Activated T-cell treated with anti-CD3 and anti-CD28 coated beads for 48 hours (primary cell): ENCODE measurements at regions not wholly inside any gene's neighbourhood (a gene's known extent, or its start where the extent isn't known, plus 50 kb on each side); places are given as distances from the start of the nearest gene placed in this dataset.
"Not testable (repeated sequence)": the region's sequence is repeated elsewhere in the genome, so short reads cannot be mapped to it uniquely, and the experiment has no call there.

Experiments used
- DNase-seq: peaks from one replicate; pipeline ENCODE4 v3.0.0-alpha.2; 2020; ENCODE audit warnings: low read depth

DNA sequence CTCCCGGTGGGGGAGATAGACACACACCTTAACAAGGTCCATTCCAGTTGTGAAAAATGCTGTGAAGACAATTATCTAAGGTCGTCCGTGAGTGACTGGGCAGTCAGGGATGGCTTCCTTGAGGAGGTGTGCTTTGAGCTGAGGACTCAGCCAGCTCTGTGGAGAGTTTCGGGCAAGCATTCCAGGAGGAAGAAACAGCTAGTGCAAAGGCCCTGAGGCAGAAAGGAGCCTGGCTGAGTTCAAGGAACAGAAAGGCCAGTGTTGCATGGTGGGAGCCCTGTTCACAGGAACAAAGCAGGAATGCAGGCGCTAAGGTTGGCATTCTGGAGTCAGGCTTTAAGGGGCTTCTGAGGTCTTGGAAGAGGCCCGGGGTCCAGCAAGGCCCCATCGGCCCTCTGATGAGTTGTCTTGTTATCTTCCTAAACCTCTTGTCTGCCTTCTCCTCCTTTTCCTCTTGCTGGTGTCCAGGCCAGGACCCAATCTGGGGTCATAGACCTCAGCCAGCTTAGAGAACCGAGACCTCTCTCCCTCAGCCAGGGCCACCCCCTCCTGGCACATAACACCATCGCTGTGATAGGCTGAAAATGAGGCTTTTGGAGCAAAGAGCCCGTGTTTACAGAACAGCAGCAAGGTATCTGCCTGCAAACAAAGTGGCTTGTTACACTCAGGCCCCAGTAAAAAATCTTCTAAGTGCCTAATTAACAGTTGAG, 270.2 kb upstream of the MVB12B start:
- DNase-seq: no peak

DNA sequence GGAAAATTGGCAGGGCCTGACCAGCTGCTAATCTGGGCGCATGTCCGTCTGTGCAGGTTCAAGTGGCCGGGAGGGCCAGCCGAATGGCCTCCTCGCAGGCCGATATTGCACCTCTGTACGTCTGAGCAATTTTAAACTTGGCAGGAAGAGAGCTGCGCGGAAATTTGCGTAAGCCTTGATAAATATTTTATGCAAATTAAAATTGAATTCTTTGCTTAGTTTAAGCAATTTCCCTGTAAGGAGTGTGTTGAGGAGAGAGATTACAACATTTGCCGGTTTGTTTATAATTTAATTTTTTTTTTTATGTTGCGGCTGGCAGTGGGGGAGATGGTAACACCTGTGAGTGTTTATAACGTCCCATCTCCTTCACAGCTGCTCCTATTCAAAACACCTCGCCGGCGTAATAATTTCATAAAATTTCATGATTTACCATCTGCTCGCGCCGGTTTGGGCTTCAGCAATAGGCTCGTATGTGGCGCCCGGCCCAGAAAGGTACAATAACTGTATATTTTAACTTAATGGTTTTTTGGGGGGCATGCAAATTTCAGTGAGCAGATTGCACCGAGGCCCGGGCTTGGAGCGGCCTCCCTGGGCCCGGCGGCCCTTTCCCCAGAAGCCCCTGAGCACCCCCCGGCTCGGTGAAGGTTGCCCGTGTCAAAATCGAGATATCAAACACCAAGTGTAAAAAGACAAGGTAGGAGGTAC, 269.4 kb upstream of the MVB12B start:
- no peak for DNase-seq

DNA sequence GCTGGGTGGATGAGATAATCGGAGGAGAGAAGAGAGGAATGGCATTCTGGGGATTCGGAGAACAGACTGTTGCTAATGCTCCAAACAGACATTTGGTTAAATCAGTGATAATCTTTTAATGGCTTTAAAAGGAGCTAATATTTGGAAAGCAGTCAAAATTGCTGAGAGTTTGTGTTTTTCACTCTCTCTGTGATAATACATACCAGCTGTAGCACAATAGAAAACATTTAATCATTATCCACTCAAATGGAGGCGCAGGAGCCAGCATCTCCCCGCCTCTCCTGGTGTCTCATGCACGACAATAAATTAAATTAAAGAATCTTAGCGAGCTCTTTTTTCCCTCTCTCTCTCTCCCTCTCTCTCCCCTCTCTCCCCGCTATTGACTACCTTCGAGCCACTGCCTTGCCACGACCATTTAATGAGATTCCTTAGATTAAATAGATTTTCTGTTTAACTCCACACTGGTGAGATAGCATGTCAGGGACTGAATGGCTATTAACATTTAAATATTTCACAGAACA, 268.6 kb upstream of the MVB12B start:
- DNase-seq: no peak

DNA sequence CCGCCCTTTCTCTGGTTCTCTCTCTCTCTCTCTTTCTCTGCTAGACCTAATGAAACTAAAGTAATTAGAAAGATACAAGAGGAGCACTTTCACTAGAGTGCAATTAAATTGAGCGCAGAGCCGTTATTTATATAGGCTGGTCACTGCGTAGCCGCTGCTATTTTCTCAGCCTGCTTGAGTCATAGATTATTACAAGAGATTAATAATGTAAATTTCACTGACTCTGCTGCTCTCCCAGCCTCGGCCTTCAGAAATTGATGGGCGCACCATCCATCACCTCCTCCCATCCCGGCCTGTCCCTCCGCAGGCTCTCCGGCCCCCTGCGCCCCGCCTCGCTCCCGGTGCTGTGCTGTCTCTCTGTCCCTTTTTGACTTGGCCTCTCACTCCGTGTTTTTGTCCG, 268.0 kb upstream of the MVB12B start:
- no peak for DNase-seq

DNA sequence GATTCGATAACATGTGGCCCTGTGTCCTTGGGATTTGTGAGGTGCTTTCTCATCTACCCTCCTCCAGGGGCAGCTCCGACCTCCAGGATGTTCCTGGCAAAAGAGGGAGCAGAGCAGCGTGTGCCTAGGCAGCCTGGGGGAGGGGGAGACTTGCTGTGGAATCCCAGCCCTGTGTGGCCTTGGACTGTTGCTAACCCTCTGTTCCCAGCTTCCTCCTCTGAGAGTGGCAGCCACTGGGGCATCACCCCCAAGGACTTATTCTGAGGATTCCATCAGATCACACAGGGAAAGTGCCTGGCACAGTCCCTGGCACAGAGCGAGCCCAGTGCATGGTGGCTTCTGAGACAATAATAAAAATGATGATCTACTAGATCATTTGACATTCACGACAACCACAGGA, 265.1 kb upstream of the MVB12B start:
- no peak for DNase-seq

DNA sequence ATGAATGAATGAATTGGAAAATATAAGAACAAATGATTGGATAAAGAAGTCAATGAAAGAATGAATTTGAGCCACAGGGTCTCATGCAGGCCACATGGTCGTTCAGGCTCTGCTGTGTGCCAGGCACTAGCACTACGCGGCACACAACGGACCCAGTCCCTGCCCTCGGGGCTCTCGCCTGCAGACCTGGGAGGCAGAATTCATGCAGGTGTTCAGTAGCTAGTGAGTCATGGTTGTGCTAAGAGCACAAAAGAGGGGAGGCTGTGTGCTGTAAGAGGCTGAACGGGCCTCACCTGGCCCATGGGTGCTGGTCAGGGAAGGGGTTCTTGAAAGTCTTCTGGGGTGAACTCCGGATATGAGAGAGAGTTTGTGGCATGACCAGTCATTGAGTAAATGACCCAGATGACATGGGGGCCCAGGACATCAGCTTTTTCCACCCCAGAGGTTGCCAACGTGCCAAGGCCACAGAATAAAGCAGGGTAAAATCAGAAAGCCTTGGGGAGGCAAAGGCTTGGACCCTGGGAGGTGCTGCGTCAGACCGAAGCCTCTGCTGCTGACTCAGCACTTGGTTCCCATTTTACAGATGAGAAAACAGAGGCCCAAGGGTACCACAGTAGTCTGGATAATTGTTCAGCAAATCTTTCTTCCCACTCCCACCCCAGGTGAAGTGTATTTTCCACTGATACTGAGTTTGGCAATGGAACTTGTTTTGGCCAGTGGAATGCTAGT, 264.3 kb upstream of the MVB12B start:
- no peak for DNase-seq

DNA sequence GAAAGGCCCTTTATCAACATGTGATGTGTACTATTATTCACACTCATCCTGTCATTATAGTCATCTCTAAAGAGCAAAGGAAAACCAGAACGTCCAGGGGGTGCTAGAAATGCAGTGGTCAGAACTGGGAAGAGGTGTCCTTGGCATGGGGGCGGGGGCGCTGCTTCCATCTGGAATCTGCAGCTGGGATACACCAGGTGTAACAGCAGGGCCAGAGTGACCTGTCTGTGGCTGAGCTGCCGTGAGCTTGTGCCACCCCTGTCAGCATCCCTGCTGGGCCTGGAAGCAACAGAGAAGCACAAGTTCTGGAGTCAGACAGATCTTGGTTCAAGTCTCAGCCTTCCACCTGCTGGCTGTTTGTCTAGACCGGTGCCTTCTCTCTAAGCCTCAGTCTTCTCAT, 263.3 kb upstream of the MVB12B start:
- DNase-seq: no peak

DNA sequence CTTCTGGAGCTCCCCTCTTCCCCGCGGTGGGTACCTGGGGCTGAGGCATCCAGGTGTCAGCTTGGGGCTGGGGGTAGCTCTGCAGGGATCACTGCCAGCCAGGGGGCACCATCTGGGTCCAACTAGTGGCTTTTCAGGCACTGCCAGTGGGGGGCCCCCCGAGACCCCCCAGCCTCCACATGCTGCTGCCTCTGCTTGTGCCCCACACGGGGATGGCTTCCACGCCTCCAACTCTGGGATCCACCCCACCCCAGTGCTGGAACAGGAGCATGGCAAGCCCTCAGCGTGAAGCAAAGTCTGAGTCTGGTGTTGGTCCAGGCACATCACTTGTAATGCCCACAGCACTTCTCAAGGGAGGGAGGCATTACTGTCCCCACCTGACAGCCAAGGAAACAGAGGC, 260.5 kb upstream of the MVB12B start:
- DNase-seq: no peak

DNA sequence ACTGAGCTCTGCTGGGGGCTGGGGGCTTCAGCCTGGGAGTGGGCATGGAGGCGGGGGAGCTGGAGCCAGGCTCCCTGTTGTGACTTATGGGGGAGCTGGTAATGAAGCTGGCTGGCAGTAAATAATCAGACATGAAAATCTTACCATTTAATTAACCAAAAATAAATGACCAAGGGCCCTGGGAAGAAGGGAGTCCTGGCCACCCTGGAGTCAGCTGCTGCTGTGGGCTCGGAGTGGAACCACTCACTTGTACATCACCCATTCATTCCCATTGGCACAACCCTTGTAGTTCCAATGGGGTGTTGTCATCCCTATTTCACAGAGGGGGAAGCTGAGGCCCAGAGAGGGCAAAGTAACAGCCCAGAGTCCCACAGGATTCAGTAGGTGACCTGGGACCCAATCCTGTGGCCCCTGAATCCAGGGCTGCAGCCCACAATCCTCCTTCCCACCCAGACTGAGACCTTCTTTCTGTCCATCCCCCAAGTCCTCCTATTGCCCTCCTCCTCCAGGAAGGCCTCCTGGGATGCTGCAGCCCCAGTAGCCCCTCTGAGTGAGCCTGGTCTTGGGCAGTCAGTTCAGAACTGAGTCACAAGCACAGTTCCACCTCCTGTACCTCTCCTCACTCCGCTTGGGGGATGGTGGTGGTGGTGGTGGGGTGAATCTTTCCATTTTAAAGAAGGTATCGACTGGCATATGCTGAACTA, 259.4 kb upstream of the MVB12B start:
- no peak for DNase-seq

DNA sequence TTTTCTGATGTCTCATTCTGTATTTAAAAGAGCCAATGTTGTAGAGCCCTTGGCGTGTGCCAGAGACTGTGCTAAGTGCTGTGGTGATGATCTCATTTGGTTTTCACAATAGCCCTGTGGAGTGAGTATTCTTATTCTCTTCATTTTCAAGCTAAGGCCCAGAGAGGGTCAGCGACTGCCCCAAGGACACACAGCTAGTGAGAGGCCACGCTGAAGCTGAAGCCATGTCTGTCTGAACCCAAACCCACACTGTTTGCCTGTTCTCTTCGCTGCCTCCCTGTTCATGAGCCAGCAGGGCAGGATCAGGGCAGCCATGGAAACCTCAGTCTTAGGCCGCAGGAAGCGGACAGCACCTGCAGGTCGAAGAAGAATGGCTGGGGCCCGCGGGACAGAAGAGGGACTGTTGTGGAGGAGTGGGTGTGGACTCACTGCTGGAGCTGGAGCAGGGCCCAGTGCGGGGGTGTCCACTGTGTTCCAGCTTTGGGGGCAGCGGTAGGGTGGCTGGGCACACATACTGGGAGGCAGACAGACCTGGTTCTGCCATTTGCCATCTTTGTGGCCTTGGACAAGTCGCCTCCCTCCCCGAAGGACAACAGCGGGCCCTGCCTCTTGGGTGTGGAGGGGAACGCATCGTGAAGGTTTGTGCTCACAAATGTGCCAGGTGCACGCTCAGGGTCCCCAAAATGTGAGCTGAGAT, 257.9 kb upstream of the MVB12B start:
- DNase-seq: no peak

DNA sequence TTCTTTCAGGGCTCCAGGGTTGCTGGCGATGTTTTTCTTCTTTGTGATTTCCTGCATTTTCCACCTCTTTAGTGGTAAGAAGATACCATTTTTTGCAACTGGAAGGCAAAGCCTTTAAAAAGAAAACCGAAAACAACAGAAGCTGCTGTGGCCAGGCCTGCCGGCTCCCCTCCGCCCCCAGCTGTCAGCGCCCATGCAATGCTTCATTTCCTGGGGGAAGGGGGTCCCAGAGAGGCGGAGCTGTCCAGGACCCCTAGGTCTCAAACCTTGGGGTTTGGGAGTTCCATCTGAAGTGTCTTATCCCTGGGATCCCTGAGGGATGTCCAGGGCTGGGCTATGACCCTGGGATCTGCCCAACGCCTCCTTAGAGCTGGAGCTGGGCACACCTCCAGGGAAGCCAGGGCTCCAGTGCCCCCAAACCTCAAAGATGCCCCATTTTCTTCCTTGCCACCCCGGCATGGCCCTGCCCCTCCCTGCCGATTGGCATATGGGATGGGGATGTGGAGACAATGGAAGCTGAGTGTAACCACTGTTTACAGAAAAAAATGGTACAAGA, 257.2 kb upstream of the MVB12B start:
- no peak for DNase-seq

DNA sequence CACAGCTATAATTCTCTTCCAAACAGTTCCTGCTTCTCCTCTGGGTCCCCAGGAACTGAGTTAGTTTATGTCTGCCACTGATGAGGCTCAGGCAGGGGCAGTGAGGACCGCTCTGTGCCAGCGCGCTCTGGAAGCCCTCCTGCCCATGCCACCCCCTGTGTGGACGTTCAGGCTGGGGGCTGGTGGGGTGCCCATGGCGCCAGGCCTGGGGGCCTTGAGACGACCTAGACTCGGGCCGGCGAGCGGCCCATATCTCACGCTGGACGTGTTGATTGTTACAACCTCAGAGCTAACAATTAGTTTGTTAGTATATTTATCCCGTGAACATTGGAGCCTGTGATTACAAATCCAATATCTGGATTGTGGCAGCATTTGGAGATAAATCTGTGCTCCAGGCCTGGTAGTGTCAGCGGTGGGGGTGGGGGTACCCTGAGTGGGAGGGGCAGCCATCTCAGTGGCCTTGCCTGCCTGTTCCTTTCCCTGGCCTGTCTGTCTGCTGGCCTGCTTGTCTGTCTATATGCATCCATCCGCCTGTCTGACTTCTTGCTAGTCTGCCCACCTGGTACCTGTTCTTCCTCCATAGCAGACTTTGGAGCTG, 256.5 kb upstream of the MVB12B start:
- DNase-seq: no peak

DNA sequence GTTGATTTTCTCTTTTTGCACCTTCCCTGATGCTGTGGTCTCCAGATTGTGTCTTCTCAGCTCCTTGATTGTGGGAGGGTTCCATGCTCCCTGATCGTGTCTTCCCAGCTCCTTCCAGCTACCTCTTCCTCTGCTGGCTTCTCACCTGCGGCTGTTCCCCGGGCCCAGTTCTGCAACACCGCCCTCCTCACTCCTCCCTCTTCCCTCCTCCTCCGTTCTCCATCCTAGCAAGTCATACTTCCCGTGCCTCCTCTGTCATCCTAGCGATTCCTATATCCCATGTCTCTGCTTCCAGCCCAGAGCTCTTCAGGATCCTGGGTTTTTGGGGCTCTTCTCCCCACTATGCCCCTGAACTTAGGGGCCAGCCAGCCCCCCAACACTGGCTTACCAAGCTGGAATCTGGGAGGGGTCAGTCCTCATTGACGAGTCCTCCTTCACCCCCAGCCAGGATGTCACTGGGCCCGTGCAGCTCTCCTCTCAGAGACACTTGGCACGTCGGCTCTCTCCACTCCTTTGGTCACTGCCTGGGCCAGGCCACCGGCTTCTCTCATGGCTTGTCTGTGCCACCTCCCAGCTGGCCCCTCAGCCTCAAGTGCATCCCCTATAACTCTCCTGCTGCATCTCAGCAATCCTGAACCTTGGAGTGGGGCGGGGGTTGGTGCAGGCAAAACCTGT, 255.4 kb upstream of the MVB12B start:
- no peak for DNase-seq

DNA sequence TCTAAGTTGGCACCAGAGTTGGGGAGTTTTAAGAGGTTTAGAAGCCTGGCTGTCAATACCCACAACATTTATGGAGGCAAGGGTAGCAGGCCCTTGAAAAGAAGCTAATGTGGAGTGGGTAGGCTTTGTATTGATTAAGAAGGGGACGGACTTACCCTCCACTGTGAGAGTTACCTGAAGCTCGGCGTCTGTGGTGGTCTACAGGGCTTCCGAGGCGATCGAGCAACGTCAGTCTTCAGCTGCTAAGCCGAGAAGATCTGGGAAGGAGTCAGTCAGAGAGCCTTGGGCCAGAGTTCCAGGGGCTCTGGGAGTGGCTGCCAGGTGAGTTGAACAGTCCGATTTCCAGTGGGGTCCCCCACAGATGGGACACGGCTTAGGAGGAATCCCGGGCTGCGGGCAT, 249.0 kb upstream of the MVB12B start:
- not testable (repeated sequence) for DNase-seq

DNA sequence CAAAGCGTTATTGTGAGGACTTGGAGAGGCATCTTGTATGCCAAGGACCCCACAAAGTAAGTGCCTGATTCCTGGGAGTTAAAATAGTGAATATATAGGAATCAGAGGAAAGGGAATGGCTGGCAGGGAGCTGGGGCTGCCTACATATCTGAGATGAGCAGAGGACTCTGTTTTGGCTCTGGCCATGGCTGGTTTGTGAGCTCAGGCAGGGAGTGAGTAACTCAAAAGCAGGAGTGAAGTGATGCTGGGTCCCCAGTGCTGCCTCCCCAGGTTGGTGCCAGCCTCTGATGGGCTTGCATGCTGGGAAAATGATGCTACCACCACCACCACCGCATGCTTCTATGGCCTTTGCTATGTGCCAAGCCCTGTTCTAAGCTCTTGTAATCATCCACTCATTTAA, 246.0 kb upstream of the MVB12B start:
- DNase-seq: no peak

DNA sequence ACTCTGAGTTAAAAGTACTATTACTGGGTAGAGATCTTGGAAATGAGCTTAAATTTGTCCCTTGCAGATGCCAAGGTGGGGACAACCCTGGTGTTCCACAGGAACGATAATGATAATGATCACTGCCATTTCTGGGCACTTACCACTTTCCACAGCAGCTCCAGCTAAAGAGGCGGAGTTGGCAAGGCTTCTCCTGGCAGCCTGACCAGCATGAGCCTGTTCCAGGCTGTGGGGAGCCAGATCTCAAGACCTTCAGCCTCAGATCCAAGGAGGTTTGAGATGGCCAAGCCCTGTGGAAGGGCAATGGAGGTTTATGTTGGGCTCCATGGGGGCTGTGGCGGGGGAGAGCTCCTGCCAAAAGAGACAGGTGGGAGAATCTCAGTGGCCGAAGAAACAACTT, 244.9 kb upstream of the MVB12B start:
- DNase-seq: no peak

DNA sequence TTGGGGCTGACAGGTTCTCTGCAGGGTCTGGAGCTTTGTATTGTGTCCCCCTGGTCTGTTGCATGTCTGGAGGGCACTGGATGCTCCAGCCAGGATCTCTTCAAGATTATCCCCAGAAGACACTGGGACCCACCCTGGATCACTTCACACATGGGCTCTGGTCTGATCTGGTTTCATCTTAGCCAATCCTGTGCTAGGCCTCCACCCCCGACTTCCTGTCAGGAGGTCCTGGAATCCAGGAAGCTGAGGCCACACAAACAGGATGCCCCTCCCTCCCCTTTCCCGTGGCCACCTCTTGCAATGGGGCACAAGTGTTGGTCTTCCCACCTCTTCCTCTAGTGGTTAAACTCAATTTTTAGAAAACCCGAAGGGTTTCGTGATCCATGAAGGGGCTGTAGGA, 242.6 kb upstream of the MVB12B start:
- no peak for DNase-seq

DNA sequence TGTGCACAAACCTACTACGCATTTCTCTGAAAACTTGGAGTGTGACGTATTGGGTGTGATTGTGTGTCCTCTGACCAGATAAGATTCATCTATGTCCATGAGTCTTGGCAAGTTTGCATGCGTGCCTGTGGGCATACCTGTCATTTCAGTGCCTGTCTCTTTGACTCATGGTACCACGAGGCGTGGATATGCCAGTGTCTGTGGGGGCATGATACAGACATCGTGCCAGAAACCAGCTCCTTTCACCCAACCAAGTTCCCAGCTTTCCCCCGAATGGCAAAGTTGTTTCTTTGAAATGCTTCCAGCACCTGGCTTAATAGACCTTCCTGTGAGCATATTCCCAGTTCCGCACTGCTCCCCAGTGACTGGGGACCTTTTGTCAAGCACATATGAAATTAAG, 241.9 kb upstream of the MVB12B start:
- no peak for DNase-seq

DNA sequence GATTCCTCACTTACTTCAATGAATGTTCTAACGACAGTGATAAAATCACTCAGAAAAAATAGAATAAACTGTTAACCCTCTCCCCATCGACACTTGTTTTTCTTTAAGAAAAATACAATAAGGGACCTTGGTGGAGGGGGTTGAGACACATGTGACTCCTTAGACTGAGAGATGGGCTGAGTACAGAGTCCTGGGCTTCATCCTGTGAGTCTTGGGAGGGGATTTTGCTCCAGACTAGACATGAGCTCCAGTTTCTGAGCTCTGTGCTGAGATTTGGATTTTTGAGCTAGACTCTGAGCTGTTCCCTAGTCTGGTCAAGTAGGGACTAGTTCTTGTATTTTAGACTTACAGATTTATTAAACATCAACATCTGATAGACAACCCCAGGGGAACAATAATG, 241.5 kb upstream of the MVB12B start:
- DNase-seq: no peak

DNA sequence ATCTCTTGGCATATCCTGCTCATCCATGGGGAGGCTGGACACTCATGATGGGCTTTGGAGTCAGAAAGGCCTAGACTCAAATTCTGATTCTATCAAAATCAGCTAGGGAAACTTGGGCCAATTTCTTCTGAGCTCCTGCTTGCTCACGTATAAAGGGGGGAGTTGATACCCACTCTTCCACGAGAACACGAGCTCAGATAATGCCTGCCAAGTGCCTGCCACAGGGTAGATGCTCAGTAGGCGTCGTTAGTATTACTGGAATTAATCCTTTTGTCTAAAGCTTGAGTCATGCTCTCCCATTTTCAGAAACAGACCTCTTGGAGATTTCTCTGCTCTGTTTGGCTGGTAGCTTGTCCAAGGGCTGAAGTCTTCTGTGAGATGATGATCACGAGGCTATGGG, 238.3 kb upstream of the MVB12B start:
- no peak for DNase-seq

DNA sequence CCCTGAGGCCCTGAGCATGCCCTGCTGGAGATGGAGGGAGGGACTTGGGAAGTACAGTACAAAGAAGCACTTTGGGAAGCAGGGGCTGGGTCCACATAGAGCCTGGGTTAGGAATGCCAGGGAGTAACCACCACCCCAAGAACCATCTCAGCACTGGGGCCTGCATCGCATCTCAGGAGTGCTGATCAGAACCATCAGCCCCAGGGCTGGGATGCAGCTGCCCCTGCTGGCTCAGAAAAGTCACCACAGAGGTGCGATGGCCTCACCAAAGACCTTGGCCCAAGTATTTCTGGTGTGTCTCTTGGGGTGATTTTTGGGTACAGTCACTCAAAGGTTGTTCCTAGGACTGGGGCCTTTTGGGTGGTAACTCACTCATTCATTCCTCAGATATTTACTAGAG, 236.8 kb upstream of the MVB12B start:
- DNase-seq: no peak
